Putamen (tissue), 1 donor: ENCODE measurements at regions not wholly inside any gene's neighbourhood (a gene's known extent, or its start where the extent isn't known, plus 50 kb on each side); places are given as distances from the start of the nearest gene placed in this dataset.

Source experiments
- DNase-seq: peaks from one replicate; pipeline ENCODE4 v3.0.0-alpha.2; 2016; ENCODE audit warnings: low spot score

DNA sequence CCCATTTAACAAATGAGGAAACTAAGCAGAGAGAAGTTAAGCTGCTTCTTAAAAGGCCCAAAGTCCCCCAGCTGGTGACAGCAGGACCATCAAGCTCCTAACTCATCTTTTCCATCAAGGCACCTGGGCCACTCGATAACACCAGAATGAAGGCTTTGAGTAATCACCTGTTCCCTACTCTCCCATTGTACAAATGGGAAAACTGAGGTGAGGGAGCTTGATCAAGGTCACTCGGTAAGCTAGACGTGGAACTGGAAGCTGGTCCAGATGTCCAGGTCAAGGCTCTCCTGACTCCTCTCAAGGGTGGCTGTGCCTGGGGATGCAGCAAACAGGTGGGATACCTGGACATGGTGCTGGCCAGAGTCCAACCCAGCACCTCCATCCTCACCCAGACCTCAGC is 90.6 kb upstream of the SHB start:
- no peak for DNase-seq

DNA sequence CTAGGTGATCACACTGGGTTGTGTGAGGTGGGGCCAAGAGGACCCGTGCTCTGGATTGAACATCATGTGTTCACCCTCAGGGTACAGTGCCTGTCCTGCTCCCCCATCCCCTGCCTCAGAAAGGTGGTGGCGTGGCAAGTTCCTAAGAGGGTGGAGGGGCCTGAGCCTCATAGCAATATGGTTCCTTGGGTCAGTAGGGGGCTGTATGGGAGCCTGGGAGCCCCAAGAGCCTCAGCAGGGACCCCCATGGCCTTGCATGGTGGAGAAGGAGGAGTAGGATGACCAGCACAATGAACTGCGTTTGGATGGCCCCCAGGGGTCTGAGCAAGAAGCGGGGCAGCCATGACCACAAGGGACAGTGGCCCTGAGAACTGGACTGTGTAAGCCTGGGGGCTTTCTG is 89.6 kb upstream of the SHB start:
- no peak for DNase-seq

- DNase-seq: no peak
These were observed 88.7 kb upstream of the SHB start for GRCh38 chr9:38157711-38158110.

- DNase-seq: no peak
These were observed 85.7 kb upstream of the SHB start for GRCh38 chr9:38154501-38155421.

DNA sequence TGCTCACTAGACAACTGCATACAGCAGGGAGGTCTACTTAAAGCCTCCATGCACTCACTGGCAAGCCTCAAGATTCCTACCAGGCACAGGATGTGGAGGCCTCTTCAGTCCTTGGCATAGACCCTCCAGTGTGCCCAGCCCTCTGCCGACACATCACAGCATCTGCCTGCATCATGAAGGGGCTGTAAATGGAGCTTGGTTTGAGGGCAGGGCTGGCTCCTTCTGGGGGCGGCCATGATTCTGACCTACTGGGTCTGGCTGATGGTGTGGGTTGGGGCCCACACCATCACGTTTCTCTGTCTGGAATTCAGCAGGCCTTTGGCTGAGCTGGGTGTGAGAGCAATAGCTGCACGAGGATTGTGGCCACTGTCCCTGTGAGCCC is 84.9 kb upstream of the SHB start:
- DNase-seq: no peak

DNA sequence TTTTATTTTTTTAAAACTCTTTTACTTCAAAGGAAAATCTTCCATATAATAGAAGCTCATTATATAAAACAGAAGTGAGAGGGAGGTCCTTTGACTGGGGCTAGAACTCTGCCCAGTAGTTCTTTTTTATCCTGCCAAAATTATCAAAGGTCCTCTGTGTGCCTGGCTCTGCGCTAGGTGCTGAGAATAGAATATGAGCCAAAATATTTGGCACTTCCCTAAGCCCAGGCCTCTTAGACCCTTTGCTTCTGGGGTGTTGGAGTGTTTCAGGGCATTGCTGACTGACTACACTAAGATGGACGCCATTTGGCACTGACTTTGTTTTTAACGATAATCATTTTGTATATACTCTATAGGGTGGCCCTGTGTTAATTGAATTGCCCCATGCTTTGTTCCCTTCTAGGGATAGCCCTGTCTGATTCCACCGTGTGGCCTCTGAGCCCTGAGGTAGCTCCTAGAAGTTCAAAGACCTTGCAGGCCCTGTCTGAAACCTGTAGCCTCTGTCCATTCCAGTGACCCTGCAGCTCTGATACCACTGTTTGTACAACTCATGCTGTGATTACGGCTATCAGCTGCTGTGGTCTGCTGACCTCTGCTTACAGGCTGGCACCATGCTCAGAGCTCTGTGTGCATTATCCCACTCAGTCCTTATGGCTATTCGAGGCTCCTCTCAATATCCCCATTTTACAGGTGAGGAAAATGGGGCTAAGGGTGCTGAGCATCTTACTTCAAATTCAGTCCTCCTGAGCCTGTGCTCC is 84.3 kb upstream of the SHB start:
- peak; percentile 5 for DNase-seq

DNA sequence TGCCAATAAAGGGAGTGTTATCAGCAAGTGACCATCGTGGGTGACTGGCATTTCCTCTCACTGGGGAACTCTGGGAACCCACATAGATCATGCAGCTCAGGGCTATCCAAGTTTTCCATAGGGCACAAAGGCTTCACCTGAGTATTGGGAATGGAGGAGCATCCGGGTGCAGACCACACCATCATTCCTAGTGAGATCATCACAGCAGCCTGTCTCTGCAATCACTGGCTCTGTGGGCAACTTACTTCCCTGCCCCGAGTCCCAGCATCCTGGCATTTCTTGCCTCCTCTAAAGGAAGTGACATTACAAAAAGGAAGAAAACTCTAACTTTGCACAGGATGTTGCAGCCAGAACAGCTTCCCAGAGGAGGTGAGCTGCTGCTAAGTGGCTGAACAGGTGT is 80.6 kb upstream of the SHB start:
- DNase-seq: no peak

DNA sequence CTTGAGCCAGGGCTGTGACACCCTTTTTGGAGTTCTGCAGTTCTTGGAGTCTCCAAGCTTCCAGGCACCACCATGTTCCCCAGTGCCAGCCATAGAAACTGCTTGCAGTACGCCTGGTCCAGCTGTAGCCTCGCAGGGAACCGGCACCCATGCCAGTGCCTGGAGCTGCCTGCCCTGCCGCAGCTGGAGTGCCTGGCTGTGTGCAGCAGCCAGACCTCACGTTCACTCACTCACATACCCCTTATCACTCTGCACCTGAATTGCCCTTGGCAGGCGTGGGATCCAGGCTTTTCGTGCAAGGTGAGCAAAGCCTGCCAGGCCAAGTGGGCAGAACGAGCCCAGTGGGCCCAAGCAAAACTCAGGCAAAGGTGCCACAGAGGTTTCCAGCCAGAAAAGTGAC is 77.8 kb upstream of the SHB start:
- no peak for DNase-seq

GRCh38 chr9:38145526-38146053 is 76.6 kb upstream of the SHB start:
- DNase-seq: no peak

- no peak for DNase-seq
These were observed 75.4 kb upstream of the SHB start for GRCh38 chr9:38144421-38144820.

GRCh38 chr9:38141746-38142591 is 72.9 kb upstream of the SHB start:
- DNase-seq: no peak

DNA sequence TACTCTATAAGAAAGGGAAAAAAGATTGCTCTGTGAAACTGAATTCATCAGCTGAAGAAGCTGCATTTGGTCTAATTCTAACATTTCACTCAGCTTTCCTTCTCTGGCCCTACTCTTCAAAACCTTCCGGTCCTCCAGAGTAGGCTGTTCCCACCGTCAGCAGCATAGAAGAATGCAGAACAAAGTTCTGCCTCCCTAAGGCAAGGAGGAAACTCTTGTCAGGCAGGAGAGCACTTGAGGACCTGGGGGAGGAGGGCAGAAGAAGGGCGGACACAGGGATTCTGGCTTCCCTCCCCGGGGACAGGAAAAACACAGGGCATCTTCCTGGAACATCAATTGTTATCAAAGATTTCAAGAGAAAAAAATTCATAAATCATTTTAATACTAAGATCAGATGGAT is 69.2 kb upstream of the SHB start:
- no peak for DNase-seq

DNA sequence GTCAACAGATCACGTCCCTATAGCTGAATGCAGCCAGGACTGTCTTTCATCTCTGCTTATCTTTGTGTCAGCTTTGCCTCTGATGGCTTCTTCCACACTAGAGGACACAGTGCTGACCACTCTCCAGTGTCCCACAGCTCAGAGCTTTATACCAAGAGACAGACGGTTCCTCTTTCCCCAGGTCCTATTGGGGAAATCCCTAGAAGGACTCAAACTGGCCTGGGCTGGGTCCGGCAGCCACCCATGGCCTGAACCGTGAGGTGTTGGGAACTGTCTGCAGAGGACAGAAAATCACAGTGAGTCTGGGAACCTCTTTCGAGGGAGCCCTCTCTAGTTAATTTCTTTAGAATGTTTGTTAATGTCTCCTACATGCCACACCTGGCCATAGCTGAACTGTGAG is 68.3 kb upstream of the SHB start:
- DNase-seq: no peak

DNA sequence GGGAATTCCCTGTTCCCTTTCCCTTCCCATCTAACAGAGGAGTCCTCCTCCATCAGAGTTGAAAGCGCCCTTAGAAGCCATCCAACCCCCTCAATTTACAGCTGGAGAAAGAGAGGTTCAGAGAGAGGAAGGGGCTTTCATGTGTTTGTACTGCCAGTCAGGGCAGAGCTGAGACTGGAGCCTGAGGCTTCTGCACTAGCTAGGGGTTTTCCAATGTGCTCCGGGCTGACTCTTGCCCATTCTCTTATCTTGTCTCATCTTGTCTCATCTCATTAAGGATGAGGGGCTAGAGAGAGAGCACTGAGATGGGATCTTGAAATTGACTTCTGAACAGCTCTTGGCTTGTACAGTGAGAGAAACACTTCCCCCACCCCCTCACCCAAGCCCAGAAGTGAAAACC is 67.4 kb upstream of the SHB start:
- DNase-seq: no peak

GRCh38 chr9:38134611-38135237 is 65.7 kb upstream of the SHB start:
- DNase-seq: no peak

DNA sequence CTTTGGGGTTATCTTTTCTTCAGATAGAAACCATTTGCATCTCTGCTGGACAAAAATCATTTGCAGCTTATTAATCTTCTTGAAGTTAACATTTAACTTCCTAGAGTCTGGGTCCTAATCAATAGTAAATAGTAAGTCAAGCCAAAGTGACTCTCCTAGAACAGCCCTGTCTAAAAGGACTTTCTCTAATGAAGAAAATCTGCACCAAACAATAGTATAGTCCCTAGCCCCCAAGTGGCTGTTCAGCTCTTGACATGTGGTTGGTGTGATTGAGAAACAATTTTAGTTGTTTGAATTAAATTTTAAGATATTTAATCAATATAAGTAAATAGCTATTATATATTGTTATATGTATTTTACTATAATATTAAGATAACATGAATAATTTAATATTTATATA is 64.6 kb upstream of the SHB start:
- no peak for DNase-seq

DNA sequence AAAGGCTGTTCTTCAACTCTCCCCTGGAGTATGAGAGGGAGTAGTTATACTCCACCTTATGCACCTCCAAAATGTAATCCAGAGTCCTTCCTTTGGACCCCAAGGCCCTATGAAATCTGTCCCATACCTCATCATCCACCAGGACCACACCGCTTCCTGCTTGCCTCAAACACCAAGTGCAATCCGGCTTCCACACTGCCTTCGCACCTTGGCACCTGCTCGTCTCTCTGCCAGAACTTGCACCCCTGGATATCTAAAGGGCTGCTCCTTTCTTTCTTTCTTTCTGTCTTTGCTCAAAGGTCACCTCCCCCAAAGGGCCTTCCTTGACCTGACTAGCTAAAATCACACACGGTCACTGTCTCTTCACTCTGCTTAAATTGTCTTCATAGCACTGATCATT is 63.9 kb upstream of the SHB start:
- no peak for DNase-seq

GRCh38 chr9:38131729-38132128 is 62.7 kb upstream of the SHB start:
- no peak for DNase-seq

DNA sequence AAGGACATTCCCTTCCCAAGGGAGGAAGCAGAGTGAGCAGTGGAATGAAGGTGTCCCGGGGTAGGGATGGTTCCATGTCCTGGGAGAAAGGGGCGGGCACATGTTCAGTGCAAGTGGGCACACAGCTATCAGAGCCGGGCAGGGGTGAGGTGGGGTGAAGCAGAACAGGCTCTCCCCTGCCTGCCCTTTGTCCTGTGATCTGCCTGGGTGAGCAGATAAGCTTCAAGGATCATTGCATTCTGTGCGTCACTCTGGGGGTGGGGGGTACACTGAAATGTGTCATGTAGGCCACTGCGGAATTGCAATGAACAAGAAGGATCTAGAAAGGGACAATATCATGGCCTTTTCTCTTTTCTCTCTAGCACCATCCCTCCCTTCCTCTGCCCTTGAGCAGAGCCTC is 61.7 kb upstream of the SHB start:
- DNase-seq: no peak

- no peak for DNase-seq
These were observed 60.3 kb upstream of the SHB start for GRCh38 chr9:38129366-38129765.

DNA sequence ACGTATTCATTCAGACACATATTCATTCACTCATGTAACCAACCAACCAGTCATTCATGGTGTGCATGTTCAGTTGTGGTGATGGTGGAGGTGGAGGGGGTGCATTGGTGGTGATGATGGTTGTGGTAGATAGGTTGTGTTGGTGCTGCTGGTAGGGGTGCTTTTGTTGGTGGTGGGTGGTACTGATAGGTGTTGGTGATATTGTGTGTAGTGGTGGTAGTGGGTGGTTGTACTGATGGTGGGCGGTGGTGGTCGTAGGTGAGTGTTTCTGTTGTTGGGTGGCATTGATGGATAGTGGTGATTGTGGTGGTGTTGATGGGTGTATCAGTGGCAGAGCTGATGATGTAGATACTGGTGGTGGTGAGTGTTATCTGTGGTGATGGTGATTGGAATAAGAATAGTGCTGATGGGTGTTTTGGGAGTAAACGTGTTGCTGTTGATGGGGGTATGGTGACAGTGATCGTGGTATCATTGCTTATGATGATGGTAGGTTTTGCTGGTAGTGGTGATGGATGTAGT is 59.8 kb upstream of the SHB start:
- no peak for DNase-seq
